BJ (cell line): ENCODE measurements at regions not wholly inside any gene's neighbourhood (a gene's known extent, or its start where the extent isn't known, plus 50 kb on each side); places are given as distances from the start of the nearest gene placed in this dataset. TPM values are rescaled to one million over a fixed set of nuclear protein-coding genes. Genes with fewer than 3 reads are reported as not detected.

Source experiments
- CTCF ChIA-PET: fragments of 350-600 bp; formaldehyde crosslinking; extraction: SDS; loops from one replicate; lab custom pipeline; 2021; ENCODE audit warnings: antibody characterized with exemption, inconsistent platforms; lab: Yijun Ruan, JAX
- POLR2A ChIA-PET: fragments of 300-600 bp; sonication (Branson Sonifier 250); formaldehyde crosslinking; extraction: SDS; loops from one replicate; lab custom pipeline; 2021; ENCODE audit warnings: antibody characterized with exemption; lab: Charles Lee
- DNase-seq: peaks from one replicate; pipeline ENCODE4 v3.0.0-alpha.2; 2011; ENCODE audit warnings: low read depth
- H3K27me3 ChIP-seq: 2 replicates; pipeline ENCODE4 v1.6.0; 2011; ENCODE audit warnings: low read length; ENCODE audit not compliant: control insufficient read depth, insufficient read depth
- H3K36me3 ChIP-seq: 2 replicates; pipeline ENCODE4 v1.5.1; 2011; ENCODE audit warnings: low read length; ENCODE audit not compliant: control insufficient read depth, insufficient read depth
- H3K4me3 ChIP-seq: 2 replicates; pipeline ENCODE4 v1.5.1; 2011; ENCODE audit warnings: low read depth, mild to moderate bottlenecking, control low read depth, low read length
- CTCF ChIP-seq: IDR thresholded peaks from 2 replicates; pipeline ENCODE4 v1.5.1; 2011; ENCODE audit warnings: low read depth, mild to moderate bottlenecking, control low read depth, inconsistent platforms, low read length, moderate library complexity; ENCODE audit not compliant: insufficient read depth
- small RNA-seq: library from RNA; depleted of rRNA; stranded (forward); fragments of <200 nt; gene quantifications from one replicate; pipeline ENCODE3, GENCODE V24; 2012; ENCODE audit warnings: low replicate concordance, low read depth; ENCODE audit not compliant: insufficient read length

- H3K36me3 ChIP-seq: no peaks in the 10 kb centered on the region
- DNase-seq: no peak
- POLR2A ChIA-PET: no interaction called here
- no peaks in the 10 kb centered on the region for H3K27me3 ChIP-seq
- CTCF ChIA-PET: no interaction called here
- no peak for TF ChIP-seq CTCF
- H3K4me3 ChIP-seq: no peak overlapping the region
Measured at GRCh38 chr6:85706272-85706671, 63.6 kb upstream of the SYNCRIP start.

- CTCF ChIA-PET: no interaction called here
- Histone ChIP-seq H3K27me3 (no peaks in the 10 kb centered on the region), H3K36me3 (no peaks in the 10 kb centered on the region), H3K4me3 (no peak overlapping the region)
- no peak for DNase-seq
- no peak for TF ChIP-seq CTCF
- POLR2A ChIA-PET: no interaction called here
Measured at GRCh38 chr6:85705220-85705619, 62.5 kb upstream of the SYNCRIP start.

DNA sequence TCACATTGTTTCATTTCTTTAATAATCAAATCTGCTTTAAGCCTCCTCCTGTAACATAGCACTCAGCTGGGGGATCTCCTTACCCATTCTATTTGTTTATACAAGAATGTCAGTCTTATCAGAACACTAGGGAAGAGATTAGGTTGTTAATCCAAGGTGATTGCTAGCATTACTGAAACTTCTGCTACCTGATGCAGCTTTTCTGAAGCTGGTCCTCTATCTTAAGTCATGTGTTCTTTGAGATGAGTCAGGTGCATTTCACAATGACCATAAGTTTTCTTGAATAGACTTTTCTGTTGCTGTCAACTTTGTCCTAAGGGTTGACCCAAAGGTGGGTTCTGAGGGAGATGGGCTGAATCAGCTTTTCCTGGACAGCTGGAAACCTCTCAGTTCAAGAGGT lies 60.7 kb upstream of the SYNCRIP start:
- Histone ChIP-seq H3K4me3 (no peak overlapping the region), H3K27me3 (no peaks in the 10 kb centered on the region), H3K36me3 (no peaks in the 10 kb centered on the region)
- ChIA-PET POLR2A (no interaction called here), CTCF (no interaction called here)
- DNase-seq: no peak
- no peak for TF ChIP-seq CTCF

Small RNAs in the stretch of these regions (small RNA-seq; reads per million reads assigned to genes)
- gene RF00019 (not detected), gene RN7SL643P (not detected), gene RNU4-12P (not detected), gene RNU4-72P (not detected), gene SMIM11P1 (not detected)
